Left ventricle myocardium superior (tissue), 1 donor: ENCODE measurements at regions not wholly inside any gene's neighbourhood (a gene's known extent, or its start where the extent isn't known, plus 50 kb on each side); places are given as distances from the start of the nearest gene placed in this dataset.
"Not testable (repeated sequence)": the region's sequence is repeated elsewhere in the genome, so short reads cannot be mapped to it uniquely, and the experiment has no call there.

ENCODE experiments used
- ATAC-seq: fragments of 200-7000 bp; cut with Tn5 transposase; one replicate; pipeline ENCODE4 v1.9.1; 2020; ENCODE audit warnings: mild to moderate bottlenecking, moderate library complexity
- DNase-seq: peaks from one replicate; pipeline ENCODE4 v3.0.0-alpha.2; 2020
- intact Hi-C: fragments of 100-400 bp; cut with micrococcal nuclease; formaldehyde crosslinking; loops from one replicate; pipeline ENCODE4 v1.11.0; 2022
- donor health status: DM: no; HTN: yes; CAD: no; lungs with severe emphysema.

DNA sequence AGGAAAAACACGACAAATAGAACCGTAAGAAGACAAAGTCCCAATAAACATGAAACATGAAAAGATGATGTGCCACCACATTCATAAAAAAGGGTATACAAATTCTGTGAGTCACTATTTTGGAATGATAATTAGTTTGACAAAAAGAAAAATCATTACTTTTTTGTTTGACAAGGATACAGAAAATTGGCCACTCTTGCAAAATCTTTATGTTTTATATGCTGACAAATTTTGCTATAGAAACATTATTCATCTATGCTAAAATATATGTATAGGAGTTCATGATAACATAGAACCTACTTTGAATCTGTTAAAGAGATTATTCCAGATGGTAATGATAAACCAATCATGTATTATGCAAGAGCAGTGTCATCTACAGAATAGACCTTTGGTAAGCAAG lies 1201.0 kb downstream of the FSCB start:
- intact Hi-C loops = no loop called here
- DNase-seq = no peak
- ATAC-seq = no peak

DNA sequence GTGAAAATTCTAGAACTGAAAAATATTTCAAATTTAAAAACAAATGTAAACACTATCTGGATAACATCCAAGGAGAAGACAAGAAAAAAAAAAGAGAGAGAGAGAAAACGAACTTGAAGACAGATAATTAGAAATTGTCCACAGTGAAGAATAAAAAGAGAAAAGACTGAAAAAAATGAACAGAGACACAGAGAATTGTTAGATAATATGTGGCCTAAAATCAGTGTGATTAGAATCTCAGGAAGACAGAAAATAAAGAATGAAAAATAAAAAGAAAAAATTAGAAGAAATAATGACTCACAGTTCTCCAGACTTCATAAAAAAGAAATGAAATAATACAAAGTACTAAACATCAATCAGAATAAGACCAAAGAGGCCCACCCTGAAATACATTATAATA lies 1209.3 kb downstream of the FSCB start:
- ATAC-seq = no peak
- no peak for DNase-seq
- intact Hi-C loops = no loop called here

DNA sequence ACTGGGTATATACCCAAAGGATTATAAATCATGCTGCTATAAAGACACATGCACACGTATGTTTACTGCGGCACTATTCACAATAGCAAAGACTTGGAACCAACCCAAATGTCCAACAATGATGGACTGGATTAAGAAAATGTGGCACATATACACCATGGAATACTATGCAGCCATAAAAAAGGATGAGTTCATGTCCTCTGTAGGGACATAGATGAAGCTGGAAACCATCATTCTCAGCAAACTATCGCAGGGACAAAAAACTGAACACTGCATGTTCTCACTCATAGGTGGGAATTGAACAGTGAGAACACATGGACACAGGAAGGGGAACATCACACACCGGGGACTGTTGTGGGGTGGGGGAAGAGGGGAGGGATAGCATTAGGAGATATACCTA lies 1211.0 kb downstream of the FSCB start:
- intact Hi-C loops, DNase-seq, ATAC-seq: not testable (repeated sequence)

DNA sequence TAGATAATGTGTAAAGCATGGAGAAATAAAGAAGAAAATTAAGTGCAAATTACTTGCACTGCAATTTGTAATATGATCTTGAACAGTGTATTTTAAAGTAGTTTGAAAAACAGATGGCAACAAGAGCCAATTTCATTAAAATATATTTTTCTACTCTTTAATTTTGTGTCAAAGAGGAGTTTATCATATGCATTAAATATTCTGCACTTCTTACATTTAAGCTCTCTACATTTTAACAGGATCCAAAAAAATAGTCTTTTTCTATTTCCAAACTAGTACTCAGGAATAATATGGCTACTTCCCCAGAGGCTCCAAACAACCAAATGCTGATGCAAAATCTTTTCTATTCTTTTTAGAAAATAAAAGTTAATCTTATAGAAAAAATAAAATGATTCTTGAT lies 1221.5 kb downstream of the FSCB start:
- no peak for DNase-seq
- intact Hi-C loops = no loop called here
- no peak for ATAC-seq

DNA sequence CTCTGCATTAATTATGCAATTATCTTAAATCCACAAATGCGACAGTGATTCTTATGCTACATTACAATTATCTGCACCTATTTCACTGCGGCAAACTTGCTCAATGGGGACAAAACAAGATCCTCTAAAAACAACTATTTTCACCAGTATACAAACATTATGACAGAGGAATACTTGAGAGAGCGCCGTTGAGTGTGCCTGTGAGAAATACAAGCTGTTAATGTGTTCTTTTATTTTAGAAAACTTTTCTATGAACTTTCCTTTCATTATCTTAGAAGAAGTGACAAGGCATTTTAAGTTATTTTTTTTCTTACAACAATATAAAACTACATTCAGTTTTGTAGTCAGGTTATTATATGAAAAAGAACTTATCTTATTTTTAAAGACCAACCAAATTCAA lies 1247.0 kb downstream of the FSCB start:
- ATAC-seq (no peak), DNase-seq (no peak)
- intact Hi-C loops = no loop called here

DNA sequence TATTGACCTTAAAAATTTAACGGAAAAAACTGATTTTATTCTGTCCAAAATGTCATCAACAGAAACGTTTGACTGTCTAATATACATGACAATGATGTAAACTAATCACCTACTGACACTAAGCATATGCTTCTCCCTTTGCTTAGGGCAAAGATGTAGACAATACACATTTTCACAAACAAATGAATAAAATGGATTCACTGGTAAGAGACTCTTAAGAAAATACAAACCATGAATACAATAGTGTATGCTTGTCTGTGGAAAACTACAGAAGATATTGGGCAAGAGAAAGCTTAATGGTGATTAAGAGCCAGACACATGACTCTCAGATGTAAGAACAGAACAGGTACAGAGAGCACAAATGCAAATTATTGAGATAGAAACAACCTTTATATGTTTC lies 1248.7 kb downstream of the FSCB start:
- intact Hi-C loops = no loop called here
- DNase-seq (no peak), ATAC-seq (no peak)

DNA sequence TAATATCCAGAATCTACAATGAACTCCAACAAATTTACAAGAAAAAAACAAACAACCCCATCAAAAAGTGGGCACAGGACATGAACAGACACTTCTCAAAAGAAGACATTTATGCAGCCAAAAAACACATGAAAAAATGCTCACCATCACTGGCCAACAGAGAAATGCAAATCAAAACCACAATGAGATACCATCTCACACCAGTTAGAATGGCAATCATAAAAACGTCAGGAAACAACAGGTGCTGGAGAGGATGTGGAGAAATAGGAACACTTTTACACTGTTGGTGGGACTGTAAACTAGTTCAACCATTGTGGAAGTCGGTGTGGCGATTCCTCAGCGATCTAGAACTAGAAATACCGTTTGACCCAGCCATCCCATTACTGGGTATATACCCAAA lies 1250.1 kb downstream of the FSCB start:
- ATAC-seq, intact Hi-C loops, DNase-seq: not testable (repeated sequence)

DNA sequence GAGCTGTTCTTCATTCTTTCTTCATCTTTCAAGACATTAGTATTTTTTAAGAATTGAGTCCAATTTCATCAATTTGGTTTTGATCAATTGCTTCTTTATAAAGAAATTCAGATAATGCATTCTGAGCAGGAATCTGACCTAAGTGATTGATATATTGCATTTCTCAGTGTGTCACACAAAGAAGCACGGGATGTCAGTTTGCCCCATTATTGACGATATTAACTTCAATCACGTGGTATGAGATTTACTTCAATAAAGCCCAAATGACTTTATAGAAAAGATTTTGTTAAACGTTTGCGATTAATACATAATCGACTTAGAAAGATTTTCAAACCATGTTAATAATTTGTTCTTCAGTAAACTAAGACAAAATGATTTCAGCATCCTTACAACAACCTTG lies 1254.2 kb downstream of the FSCB start:
- DNase-seq (no peak), ATAC-seq (no peak)
- intact Hi-C loops = no loop called here

DNA sequence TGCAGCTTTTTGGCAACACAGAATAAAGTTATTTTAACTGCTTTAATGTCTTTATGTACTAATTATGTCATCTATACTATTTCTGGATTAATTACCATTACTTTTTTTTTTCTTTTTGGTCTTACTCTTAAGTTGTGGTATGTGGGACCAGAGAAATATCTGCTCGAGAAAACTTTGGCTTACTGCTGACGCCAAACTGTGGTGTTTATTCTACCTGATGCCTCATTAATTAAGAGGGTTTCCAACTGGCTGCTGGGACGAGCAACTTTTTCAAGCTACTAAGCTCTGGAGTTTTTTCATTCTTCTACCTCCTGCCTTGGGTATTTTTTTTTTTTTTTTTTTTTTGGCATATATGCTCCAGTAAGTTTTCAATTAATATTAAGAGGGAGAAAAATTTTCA lies 1257.5 kb downstream of the FSCB start:
- ATAC-seq = no peak
- intact Hi-C loops = no loop called here

DNA sequence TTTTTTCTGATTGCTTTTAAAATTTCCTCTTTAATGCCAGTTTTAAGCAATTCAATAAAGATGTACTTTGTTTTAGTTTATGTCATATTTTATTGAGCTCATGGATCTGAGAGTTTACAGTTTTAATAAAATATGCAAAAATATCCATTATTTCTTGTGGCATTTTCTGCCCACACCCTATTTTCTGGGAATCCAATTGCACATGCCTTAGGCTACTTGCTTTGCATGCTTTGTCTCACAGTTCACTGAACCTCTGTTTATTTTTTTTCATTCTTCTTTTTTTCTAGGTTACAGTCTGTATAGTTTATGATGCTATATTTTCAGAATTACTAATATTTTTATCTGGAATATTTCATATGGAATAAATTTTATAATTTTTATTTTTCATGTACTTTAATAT lies 1258.0 kb downstream of the FSCB start:
- DNase-seq (no peak), ATAC-seq (no peak)
- intact Hi-C loops = no loop called here

More for the DNA sequence above, 1257.5 kb downstream of the FSCB start:
- DNase-seq = no peak

DNA sequence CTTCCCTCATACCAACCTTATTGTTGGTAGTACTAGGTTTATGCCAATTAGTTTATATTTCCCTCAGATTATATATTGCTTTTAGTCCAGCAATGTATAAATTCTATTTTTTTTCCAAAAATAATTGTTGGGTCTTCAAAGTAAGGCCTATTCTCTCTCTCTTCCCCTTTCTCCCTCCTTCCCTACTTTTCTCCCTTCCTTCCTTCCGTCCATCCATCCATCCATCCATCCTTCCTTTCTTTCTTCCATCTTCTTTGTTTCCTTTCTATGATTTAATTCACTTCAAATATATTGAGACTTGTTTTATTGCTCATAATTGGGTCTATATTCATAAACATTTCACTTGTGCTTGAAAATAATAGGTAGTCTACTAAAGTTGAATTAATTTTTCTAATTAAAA lies 1259.2 kb downstream of the FSCB start:
- no peak for DNase-seq
- intact Hi-C loops = no loop called here
- ATAC-seq = no peak

DNA sequence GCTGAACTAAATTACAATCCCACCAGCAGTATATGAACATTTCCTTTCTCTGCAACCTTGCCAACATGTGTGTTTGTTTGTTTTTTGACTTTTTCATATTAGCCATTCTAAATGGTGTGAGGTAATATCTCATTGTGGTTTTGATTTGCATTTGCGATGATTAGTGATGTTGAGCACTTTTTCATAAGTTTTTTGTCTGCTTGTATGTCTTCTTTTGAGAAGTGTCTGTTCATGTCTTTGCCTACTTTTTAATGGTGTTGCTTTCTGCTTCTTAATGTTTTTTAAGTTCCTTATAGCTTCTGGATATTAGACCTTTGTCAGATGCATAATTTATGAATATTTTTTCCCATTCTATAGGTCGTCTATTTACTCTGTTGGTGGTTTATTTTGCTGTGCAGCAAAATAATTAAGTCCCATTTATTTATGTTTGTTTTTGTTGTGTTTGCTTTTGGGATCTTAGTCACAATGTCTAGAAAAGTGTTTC lies 1262.9 kb downstream of the FSCB start:
- intact Hi-C loops = no loop called here
- no peak for ATAC-seq
- no peak for DNase-seq

DNA sequence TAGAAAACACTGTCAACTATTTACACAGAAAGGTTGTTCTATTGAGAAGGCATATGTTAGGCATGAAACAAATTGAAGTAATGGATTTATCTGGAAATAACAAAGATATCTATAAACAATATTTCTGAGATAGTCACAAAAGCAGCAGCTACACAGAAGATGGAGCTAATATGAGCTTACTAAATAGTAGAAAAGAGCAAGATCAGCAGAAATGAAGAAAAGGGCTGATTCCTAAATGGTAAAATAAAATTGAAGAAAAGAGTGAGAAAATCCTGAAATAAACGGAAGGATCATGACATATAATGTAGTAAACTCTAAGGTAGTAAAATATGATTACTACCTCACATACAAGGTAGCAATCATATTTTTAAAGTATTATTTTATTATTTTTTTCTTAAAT lies 1263.9 kb downstream of the FSCB start:
- ATAC-seq (no peak), DNase-seq (no peak)
- intact Hi-C loops = no loop called here

DNA sequence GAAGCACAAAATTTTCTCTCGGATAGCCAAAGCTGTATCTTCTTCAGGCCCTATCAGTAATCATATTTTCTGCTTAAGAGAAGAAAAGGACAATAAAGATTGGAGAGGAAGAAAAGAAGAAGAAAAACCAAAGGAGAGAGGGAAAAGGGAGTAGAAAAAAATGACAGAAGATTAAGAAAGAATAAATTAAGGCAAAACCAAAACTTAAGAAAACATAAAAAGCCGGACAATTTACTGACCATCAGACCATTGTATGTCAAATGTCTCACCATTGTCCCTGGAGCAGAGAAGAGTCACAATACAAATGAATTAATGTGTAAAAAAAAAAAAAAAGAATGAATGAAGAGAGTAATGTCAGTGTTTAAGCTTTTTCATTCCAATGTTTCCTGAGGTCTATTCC lies 1274.8 kb downstream of the FSCB start:
- ATAC-seq (no peak), DNase-seq (no peak)
- intact Hi-C loops = no loop called here

DNA sequence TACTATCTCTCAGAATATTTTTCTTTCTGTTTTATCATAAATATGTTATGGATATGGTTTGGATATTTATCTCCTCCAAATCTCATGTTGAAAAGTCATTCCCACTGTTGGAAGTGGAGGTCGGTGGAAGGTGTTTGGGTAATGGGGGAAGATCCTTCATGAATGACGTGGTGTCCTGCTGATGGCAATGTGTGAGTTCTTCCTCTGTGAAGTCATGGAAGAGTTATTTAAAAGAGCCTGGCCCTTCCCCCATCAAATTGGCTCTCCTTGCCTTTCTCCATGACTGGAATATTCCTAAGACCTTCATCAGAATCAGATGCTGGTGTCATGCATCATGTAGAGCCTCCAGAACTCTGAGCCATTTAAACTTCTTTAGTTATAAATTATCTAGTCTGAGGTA lies 1291.6 kb downstream of the FSCB start:
- DNase-seq (no peak), ATAC-seq (no peak)
- intact Hi-C loops = no loop called here

DNA sequence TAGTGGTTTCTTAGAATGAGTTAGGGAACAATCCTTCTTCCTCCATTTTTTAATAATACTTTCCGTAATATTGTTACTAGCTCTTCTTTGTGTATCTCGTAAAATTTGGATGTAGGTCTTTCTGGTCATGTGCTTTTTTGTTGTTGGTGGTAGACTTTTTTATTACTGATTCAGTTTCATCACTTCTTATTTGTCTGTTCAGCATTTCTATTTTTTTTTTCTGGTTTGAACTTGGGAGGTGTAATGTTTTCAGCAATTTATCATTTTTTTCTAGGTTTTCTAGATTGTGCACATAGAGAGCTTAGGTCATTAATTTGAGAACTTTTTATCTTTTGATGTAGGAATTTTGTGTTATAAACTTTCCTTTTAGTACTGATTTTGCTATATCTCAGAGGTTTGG lies 1299.9 kb downstream of the FSCB start:
- intact Hi-C loops = no loop called here

DNA sequence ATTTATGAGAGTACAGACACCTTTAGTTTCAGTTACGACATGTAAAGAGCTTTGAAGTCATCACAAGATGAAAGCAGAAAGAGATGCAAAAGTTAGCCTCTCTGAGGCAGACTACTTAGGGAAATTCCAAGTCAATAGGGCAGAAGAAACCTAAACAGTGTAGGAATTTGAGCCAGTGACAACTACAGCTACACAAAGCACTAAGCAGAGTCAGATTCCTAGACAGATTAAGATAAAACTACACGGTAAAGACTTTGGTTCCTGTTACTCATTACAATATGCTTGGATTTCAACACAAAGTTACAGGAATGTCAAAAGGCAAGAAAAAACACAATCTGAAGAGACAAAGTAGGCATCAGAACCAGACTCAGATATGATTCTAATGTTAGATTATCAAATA lies 1302.3 kb downstream of the FSCB start:
- intact Hi-C loops = no loop called here
- no peak for ATAC-seq
- no peak for DNase-seq

More for the DNA sequence above, 1299.9 kb downstream of the FSCB start:
- ATAC-seq (no peak), DNase-seq (no peak)

DNA sequence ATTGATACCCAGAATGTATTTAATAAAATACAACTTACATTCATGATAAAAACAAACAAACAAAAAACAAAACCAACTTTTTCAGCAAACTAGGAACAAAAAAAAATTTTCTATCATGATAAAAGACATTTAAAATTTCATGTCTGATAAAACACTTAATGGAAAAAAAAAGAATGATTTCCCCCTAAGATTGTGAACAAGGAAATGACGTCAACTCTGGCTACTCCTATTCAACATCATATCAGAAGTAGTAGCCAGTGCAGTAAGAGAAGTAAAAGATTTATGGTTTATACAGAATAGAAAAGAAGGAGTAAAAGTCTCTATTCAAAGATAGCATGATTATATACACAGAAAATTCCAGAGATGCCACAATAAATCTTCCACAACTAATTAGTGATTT lies 1306.6 kb downstream of the FSCB start:
- DNase-seq (no peak), ATAC-seq (no peak)
- intact Hi-C loops = no loop called here

DNA sequence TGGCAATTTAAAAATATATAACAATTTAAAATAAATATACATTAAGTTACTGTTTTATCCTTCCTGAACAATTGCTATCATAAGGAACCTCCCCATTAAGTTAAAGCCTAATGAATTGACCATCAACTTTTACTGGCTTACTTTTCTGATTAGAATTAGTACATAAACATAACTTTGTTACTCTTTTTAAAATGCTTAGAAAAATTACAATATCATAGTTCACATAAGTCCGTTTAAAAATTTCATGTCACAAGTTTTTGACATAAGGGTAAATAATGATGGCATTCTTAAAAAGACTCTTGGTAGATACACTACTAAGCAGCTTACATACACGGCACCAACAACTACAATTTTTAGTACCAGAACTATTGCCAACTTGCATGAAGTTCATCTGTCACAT lies 1308.6 kb downstream of the FSCB start:
- DNase-seq (no peak), ATAC-seq (no peak)
- intact Hi-C loops = no loop called here

DNA sequence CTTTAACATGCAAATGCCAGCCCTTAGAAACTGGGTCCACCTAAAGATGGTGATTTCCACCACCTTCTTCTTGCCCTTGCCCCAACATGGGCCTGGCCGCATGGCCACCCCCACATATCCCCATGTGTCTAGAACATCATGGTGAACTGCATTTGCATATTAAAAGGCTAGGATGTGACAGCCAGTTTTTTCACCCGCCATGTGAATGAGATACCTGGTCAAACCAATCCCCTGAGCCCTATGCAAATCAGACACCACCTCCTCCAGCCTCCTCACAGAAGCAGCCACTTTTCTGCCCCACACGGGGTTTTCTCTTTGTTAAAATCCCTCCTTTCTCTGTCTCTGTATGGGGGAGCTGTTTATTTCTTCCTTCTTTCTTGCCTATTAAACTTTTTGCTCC lies 1322.5 kb downstream of the FSCB start:
- DNase-seq (no peak), ATAC-seq (no peak)
- intact Hi-C loops = no loop called here

DNA sequence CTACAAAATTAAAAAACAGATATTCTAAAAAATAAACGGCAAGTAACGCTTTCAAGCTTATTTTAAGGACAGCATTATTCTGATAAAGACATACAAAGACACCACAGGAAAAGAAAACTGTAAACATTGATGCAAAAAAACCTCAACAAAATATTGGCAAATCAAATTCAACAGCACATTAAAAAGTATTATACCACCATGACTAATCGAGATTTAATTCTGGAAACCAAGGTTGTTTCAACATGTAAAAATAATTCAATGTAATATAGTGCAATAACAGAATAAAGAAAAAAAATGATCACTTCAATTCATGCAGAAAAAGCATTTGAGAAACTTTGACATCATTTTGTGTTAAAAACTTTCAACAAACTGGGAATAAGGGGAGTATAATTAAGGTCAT lies 1323.2 kb downstream of the FSCB start:
- intact Hi-C loops = no loop called here
- DNase-seq (no peak), ATAC-seq (no peak)

DNA sequence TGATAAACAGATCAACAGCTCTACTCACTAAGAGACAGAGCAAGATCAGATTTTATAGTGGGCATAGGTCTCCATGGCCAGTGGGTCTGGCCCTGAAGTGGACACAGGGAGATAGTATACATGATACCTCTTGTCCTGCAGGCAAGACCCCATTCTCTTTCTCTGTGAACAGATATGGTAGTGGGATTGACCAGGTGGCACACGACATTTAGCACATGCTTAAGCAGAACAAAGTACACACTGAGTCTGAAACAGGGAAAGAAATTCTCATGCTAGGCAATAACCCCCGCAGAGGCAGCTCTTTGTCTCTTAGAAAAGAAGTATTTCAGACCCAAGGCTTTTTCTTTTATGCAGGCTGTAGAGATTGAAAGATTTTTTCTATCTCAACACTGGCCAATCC lies 1331.2 kb downstream of the FSCB start:
- DNase-seq (no peak), ATAC-seq (no peak)
- intact Hi-C loops = no loop called here
